ENCODE measurements at regions not wholly inside any gene's neighbourhood (a gene's known extent, or its start where the extent isn't known, plus 50 kb on each side); places are given as distances from the start of the nearest gene placed in this dataset.

DNA sequence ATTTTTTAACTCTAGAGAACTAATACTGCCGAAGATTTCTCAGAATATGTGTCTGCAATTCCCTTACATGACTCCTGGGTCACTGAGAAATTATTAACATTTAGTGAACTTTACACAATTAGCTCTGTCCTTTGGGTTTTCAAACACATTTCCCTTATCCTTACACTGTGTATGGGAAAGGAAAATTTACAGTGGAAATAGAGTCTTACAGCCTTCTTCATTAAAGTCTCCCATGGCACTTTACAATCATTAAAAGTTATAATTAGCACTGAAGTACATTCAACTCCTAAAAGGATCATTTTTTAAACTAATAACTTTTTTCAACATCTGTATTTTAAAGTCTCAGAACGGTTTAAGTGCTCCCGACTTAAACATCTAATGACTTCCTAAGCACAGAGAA, 627.5 kb upstream of the TYRP1 start:
- TF ChIP-seq SUZ12 (IDR thresholded peaks at IDR 0.05) (no peak), HDGF (IDR thresholded peaks at IDR 0.05; ENCODE audit: borderline replicate concordance) (no peak), SP1 (IDR thresholded peaks at IDR 0.05) (no peak)
